Colonic mucosa (tissue), 4 donors: ENCODE measurements at regions not wholly inside any gene's neighbourhood (a gene's known extent, or its start where the extent isn't known, plus 50 kb on each side); places are given as distances from the start of the nearest gene placed in this dataset.

Experiments
- DNase-seq: peaks from one replicate; pipeline ENCODE4 v3.0.0-alpha.2; 2020
- H3K27ac ChIP-seq: fragments of 200-600 bp; one replicate; pipeline ENCODE4 v1.8.0; 2021
- H3K27me3 ChIP-seq: fragments of 200-600 bp; one replicate; pipeline ENCODE4 v1.8.0; 2021
- H3K36me3 ChIP-seq: fragments of 200-600 bp; one replicate; pipeline ENCODE4 v1.8.0; 2021
- H3K4me1 ChIP-seq: fragments of 200-600 bp; one replicate; pipeline ENCODE4 v1.8.0; 2021; ENCODE audit warnings: mild to moderate bottlenecking
- H3K4me3 ChIP-seq: fragments of 200-600 bp; one replicate; pipeline ENCODE4 v1.8.0; 2021
- H3K9ac ChIP-seq, 2 donors: one replicate each; pipeline ENCODE4 v1.7.0; 2013; ENCODE audit warnings: control low read depth in 2 of 2, low read depth in 2 of 2, low read length in 2 of 2
- H3K9me3 ChIP-seq: fragments of 200-600 bp; one replicate; pipeline ENCODE4 v1.8.0; 2021
- intact Hi-C: fragments of 100-400 bp; cut with DNase I; formaldehyde crosslinking; loops from one replicate; pipeline ENCODE4 v1.14.1; 2022
- TF ChIP-seq, protein P1 (sequence below): fragments of 200-600 bp; IDR thresholded peaks from one replicate; pipeline ENCODE4 v1.8.0; 2022; ENCODE audit warnings: antibody characterized with exemption, mild to moderate bottlenecking
- donor health status: healthy.
- donor health status: DM: no; HTN: no; CAD: no.
- donor health status: DM: no; HTN: no; CAD: no.

DNA sequence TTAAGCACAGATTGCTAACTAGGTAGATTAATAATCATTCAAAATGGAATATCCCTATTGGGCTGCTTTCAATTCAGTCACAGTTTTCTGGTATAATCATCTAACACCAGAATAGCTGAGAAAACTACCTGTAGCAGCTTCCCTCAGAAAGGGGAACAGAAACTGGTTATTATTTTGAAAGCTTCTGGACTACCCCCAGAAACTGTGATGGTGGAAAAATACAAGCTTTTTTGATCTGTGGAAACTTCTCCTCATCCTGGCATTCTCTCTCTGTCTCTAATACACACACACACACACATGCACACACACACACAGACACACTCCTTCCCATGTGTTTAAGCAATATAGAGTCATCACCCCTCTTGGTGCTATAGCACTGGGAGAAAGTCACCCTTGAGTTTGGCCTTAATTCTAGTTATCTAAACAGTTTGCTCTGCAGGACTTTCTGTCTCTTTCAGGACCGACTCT lies 251.5 kb upstream of the LMO3 start:
- TF ChIP-seq, protein P1, sequence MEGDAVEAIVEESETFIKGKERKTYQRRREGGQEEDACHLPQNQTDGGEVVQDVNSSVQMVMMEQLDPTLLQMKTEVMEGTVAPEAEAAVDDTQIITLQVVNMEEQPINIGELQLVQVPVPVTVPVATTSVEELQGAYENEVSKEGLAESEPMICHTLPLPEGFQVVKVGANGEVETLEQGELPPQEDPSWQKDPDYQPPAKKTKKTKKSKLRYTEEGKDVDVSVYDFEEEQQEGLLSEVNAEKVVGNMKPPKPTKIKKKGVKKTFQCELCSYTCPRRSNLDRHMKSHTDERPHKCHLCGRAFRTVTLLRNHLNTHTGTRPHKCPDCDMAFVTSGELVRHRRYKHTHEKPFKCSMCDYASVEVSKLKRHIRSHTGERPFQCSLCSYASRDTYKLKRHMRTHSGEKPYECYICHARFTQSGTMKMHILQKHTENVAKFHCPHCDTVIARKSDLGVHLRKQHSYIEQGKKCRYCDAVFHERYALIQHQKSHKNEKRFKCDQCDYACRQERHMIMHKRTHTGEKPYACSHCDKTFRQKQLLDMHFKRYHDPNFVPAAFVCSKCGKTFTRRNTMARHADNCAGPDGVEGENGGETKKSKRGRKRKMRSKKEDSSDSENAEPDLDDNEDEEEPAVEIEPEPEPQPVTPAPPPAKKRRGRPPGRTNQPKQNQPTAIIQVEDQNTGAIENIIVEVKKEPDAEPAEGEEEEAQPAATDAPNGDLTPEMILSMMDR: no peak
- no peak for DNase-seq
- Histone ChIP-seq H3K27me3 (no peaks in the 10 kb centered on the region), H3K9ac (no peak overlapping the region), H3K4me1 (no peaks in the 10 kb centered on the region), H3K36me3 (no peaks in the 10 kb centered on the region), H3K9me3 (no peaks in the 10 kb centered on the region), H3K4me3 (no peak overlapping the region), H3K27ac (no peak overlapping the region)
- intact Hi-C loops: no loop called here

DNA sequence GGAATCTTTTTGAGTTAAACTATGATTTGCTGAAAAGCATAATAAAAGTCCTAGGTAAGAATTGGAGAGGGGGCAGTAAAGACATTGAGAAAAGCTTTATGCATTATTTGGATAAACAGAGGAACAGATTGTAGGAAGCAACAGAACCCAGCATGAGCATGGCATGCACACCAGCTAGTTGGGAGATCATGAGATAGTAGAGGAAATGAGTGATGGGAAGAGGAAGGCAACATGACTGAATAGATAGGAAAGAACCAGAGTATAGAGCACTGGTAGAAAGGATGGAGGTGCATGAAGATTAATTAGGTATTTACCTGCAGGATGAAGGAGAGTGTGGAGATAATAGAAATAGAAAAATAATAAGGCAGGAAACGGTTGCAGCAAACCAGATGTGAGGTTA lies 248.5 kb upstream of the LMO3 start:
- Histone ChIP-seq H3K9me3 (no peaks in the 10 kb centered on the region), H3K36me3 (no peaks in the 10 kb centered on the region), H3K27ac (no peak overlapping the region), H3K9ac (no peak overlapping the region), H3K27me3 (no peaks in the 10 kb centered on the region), H3K4me3 (no peak overlapping the region), H3K4me1 (no peaks in the 10 kb centered on the region)
- DNase-seq: no peak
- intact Hi-C loops: no loop called here
- TF ChIP-seq, protein P1: no peak

- DNase-seq: no peak
- Histone ChIP-seq H3K9me3 (no peaks in the 10 kb centered on the region), H3K27ac (no peak overlapping the region), H3K27me3 (no peaks in the 10 kb centered on the region), H3K4me3 (no peak overlapping the region), H3K4me1 (no peaks in the 10 kb centered on the region), H3K9ac (no peak overlapping the region), H3K36me3 (no peaks in the 10 kb centered on the region)
- TF ChIP-seq, protein P1: no peak
- intact Hi-C loops: no loop called here
These were observed 243.5 kb upstream of the LMO3 start for GRCh38 chr12:16849473-16849872.

DNA sequence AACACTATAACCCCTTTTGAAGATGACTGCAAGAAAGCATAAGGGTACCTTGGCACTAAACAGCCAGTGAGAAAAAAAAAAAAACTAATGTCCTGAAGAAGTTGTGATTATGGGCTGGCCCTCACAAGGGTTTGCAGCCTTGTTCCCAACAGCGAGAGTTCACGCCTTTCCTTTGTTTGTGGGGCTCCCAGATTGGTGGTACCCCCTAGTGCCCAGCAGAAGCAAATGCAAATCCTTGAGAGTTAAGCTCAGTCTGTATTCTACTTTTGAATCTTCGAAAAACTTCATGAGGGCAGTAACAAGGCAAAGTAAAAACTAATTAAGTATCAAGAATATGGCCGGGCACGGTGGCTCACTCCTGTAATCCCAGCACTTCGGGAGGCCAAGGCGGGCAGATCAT lies 238.9 kb upstream of the LMO3 start:
- H3K27me3 ChIP-seq: no peaks in the 10 kb centered on the region
- no peak overlapping the region for H3K9ac ChIP-seq
- no peaks in the 10 kb centered on the region for H3K36me3 ChIP-seq
- no peak overlapping the region for H3K4me3 ChIP-seq
- DNase-seq: no peak
- H3K9me3 ChIP-seq: no peaks in the 10 kb centered on the region
- no peak overlapping the region for H3K27ac ChIP-seq
- TF ChIP-seq, protein P1: no peak
- no peaks in the 10 kb centered on the region for H3K4me1 ChIP-seq
- intact Hi-C loops: no loop called here

GRCh38 chr12:16833376-16834015 lies 227.5 kb upstream of the LMO3 start:
- Histone ChIP-seq H3K9ac (no peak overlapping the region), H3K36me3 (no peaks in the 10 kb centered on the region), H3K27ac (no peak overlapping the region), H3K4me1 (no peaks in the 10 kb centered on the region), H3K27me3 (no peaks in the 10 kb centered on the region), H3K4me3 (no peak overlapping the region), H3K9me3 (no peaks in the 10 kb centered on the region)
- DNase-seq: no peak
- TF ChIP-seq, protein P1: no peak
- intact Hi-C loops: no loop called here
